Colonic mucosa (tissue), 4 donors: ENCODE measurements at regions not wholly inside any gene's neighbourhood (a gene's known extent, or its start where the extent isn't known, plus 50 kb on each side); places are given as distances from the start of the nearest gene placed in this dataset.

Experiments used
- DNase-seq: peaks from one replicate; pipeline ENCODE4 v3.0.0-alpha.2; 2020
- H3K27ac ChIP-seq: fragments of 200-600 bp; one replicate; pipeline ENCODE4 v1.8.0; 2021
- H3K27me3 ChIP-seq: fragments of 200-600 bp; one replicate; pipeline ENCODE4 v1.8.0; 2021
- H3K36me3 ChIP-seq: fragments of 200-600 bp; one replicate; pipeline ENCODE4 v1.8.0; 2021
- H3K4me1 ChIP-seq: fragments of 200-600 bp; one replicate; pipeline ENCODE4 v1.8.0; 2021; ENCODE audit warnings: mild to moderate bottlenecking
- H3K4me3 ChIP-seq: fragments of 200-600 bp; one replicate; pipeline ENCODE4 v1.8.0; 2021
- H3K9ac ChIP-seq, 2 donors: one replicate each; pipeline ENCODE4 v1.7.0; 2013; ENCODE audit warnings: control low read depth in 2 of 2, low read depth in 2 of 2, low read length in 2 of 2
- H3K9me3 ChIP-seq: fragments of 200-600 bp; one replicate; pipeline ENCODE4 v1.8.0; 2021
- CTCF ChIP-seq: fragments of 200-600 bp; IDR thresholded peaks from one replicate; pipeline ENCODE4 v1.8.0; 2022; ENCODE audit warnings: antibody characterized with exemption, mild to moderate bottlenecking
- intact Hi-C: fragments of 100-400 bp; cut with DNase I; formaldehyde crosslinking; loops from one replicate; pipeline ENCODE4 v1.14.1; 2022
- donor health status: healthy.
- donor health status: DM: no; HTN: no; CAD: no.
- donor health status: DM: no; HTN: no; CAD: no.

- Histone ChIP-seq H3K9me3 (no peaks in the 10 kb centered on the region), H3K4me3 (no peak overlapping the region), H3K27ac (no peak overlapping the region), H3K27me3 (no peaks in the 10 kb centered on the region), H3K9ac (no peak overlapping the region), H3K4me1 (no peaks in the 10 kb centered on the region), H3K36me3 (no peaks in the 10 kb centered on the region)
- no peak for TF ChIP-seq CTCF
- intact Hi-C loops, result no loop called here
- no peak for DNase-seq
Measured at GRCh38 chr18:56379256-56379655, 259.1 kb downstream of the TXNL1 start.

GRCh38 chr18:56377231-56377630, 261.2 kb downstream of the TXNL1 start:
- Histone ChIP-seq H3K4me3 (no peak overlapping the region), H3K9me3 (no peaks in the 10 kb centered on the region), H3K27ac (no peak overlapping the region), H3K36me3 (no peaks in the 10 kb centered on the region), H3K4me1 (no peaks in the 10 kb centered on the region), H3K9ac (no peak overlapping the region), H3K27me3 (no peaks in the 10 kb centered on the region)
- DNase-seq, result no peak
- no peak for TF ChIP-seq CTCF
- intact Hi-C loops, result no loop called here

- no peak overlapping the region for H3K27ac ChIP-seq
- H3K4me3 ChIP-seq, result no peak overlapping the region
- intact Hi-C loops, result no loop called here
Measured at GRCh38 chr18:56374007-56374655, 264.3 kb downstream of the TXNL1 start.

GRCh38 chr18:56373601-56374000, 264.8 kb downstream of the TXNL1 start:
- H3K9ac ChIP-seq, result no peak overlapping the region
- H3K27me3 ChIP-seq, result no peaks in the 10 kb centered on the region
- no peaks in the 10 kb centered on the region for H3K9me3 ChIP-seq
- no peak overlapping the region for H3K4me3 ChIP-seq
- no peak overlapping the region for H3K27ac ChIP-seq
- intact Hi-C loops, result no loop called here
- TF ChIP-seq CTCF, result no peak
- DNase-seq, result no peak
- no peaks in the 10 kb centered on the region for H3K36me3 ChIP-seq
- H3K4me1 ChIP-seq, result no peaks in the 10 kb centered on the region

More at GRCh38 chr18:56374007-56374655, 264.3 kb downstream of the TXNL1 start:
- TF ChIP-seq CTCF, result no peak
- Histone ChIP-seq H3K9me3 (no peaks in the 10 kb centered on the region), H3K27me3 (no peaks in the 10 kb centered on the region), H3K36me3 (no peaks in the 10 kb centered on the region), H3K4me1 (no peaks in the 10 kb centered on the region), H3K9ac (no peak overlapping the region)
- DNase-seq, result no peak

GRCh38 chr18:56368066-56368465, 270.3 kb downstream of the TXNL1 start:
- Histone ChIP-seq H3K36me3 (no peaks in the 10 kb centered on the region), H3K27ac (no peak overlapping the region), H3K4me3 (no peak overlapping the region), H3K9ac (no peak overlapping the region), H3K4me1 (no peaks in the 10 kb centered on the region), H3K9me3 (no peaks in the 10 kb centered on the region), H3K27me3 (no peaks in the 10 kb centered on the region)
- intact Hi-C loops, result no loop called here
- no peak for TF ChIP-seq CTCF
- no peak for DNase-seq
